Stimulated activated CD8-positive, alpha-beta memory T cell treated with anti-CD3 and anti-CD28 coated beads, Interleukin-4, amount 100 ng/mL, for 4 hours (primary cell): ENCODE measurements at regions not wholly inside any gene's neighbourhood (a gene's known extent, or its start where the extent isn't known, plus 50 kb on each side); places are given as distances from the start of the nearest gene placed in this dataset.

Source experiments
- DNase-seq, 2 donors: peaks; one replicate each; pipeline ENCODE4 v3.0.0-alpha.2; 2020; ENCODE audit warnings: low read depth in 2 of 2, low spot score in 1 of 2

DNA sequence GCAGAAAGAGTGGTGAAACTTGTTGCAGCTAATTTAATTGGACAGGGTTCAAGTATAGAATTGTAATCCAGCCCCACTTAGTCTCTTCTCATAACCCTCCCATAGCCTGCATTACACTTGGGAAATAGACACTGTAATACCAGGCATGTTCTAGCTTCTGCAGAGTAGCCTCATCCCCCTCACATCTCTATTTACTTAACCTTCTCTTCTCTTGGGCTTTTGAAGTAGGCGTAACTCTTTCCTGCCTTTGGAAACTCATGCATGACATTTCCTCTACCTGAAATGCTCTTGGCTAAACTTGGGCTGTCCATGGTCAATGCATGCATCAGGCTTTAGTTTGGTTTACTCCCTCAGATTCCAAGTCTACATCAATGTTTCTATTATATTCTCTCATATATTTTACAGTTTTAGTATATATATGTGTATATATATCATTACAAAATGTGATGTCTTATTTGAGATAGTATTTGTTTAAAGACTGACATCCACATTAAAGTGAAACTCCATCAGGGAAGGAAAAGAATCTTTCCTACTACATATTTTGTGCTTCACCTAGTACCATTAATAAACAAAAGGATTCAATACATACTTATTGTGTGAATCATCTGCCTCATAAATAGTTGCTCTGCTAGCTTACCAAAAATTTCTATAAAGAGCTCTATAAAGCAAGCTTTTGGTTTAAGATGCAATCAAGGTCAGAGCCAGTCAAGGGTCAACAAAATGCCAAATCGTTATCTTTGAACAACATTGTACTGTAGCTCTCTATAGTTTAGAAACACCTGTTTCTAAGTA is 1158.0 kb downstream of the MAT2B start:
- DNase-seq = no peak

DNA sequence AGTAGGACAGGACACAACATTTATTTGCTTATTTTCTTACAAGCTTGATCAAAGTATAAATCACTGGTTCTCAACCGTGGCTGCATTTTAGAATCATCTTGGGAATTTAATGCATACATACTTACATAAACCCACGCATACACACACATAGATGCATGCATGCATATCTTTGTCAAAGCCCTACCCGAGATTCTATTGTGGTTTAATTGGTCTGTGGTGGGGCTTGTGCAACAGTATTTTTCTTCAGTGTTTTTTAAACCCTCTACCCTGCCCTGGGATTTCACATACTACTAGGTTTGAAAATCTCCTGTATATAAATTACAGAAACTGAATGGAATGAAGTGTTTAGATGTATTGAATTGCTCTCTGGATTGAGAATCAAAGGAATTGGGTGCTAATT is 1166.2 kb downstream of the MAT2B start:
- no peak for DNase-seq

- no peak for DNase-seq
These were observed 1166.8 kb downstream of the MAT2B start for GRCh38 chr5:164672205-164672604.

DNA sequence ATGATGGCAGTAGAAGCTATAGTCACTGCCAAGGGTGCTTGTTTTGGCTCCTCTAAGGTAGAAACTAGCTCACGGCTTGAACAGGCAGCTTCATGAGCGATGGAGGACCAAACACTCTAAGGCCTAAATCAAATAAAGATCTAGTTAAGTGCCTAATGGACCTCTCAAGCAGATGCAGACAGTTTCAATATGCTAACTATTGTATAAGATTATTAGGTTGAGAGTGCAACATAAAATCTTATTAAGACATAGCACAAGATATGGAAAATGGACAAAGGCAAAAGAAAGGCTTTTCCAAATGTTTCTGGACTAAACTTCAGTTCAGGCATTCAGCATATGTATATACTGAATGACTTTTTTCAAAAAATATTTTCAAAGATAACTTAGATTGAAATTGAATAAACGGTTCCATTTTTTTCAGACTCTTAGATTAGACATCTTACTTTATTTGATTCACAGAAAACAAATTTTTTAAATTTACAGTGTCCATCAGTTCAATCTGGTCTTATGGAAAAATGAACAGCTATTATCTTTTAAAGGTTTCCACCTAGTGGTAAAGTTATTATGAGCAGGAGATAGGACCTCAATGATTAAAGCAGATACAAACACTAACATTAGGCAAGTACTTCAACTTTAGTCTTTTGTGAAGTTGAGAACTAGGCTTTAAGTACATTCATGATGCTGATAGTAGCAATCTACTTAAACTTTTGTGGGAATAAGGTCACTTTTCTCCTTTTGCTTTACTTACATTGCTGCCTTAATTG is 1167.7 kb downstream of the MAT2B start:
- no peak for DNase-seq

DNA sequence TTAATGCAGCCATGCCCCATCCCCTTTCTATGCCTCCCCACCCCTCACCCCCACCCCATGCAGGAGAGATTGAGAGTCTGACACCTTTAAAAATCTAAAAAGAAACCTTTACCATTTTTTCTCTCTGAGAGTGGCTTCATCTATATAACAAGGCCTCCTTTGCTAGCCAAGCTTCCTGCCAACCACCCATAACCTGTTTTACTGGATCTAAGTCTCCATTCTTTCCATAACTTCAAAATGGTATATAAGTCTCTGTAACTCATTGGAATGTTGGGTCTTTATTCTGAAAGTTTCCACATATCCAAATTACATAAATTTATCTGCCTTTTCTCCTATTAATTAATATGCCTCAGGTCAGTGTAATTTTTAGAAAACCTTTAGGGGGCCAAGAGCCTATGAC is 1174.0 kb downstream of the MAT2B start:
- DNase-seq = no peak

DNA sequence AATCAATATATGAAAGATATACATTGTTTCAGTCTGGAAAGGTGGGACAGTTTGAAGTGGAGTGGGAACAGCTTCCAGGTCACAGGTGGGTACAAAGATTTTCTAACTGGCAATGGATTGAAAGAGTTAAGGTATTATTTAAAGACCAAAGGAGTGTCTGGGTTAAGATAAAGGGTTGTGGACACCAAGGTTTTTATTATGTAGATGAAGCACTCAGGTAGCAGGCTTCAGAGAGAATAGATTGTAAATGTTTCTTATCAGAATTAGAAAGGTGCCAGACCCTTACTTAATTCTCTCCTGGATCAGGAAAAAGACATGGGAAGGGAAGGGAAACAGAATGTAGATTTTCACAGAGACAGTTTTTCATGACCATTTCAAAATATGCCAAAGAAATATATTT is 1174.8 kb downstream of the MAT2B start:
- DNase-seq = no peak

DNA sequence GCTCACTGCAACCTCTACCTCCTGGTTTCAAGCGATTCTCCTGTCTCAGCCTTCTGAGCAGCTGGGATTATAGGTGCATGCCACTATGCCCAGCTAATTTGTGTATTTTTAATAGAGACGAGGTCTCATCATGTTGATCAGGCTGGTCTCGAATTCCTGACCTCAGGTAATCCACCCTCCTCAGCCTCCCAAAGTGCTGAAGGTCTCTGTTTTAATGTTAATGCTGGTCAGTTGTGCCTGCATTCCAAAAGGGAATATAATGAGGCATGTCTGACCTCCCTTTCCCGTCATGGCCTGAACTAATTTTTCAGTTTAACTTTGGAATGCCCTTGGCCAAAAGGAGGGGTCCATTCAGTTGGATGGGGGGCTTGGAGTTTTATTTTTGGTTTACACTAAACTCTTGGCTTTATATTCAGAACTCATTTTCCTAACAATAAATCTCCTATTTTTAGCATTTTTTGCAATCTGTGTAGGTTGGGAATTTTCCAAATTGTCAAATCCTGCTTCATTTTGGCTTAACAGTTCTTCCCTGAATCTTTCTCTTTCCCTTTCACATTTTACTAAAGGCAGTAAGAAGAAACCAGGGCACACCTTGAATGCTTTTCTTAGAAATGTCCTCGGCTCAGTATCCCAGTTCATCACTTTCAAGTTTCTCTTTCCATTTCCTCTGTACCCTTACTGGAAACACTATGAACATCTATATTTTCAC is 1175.5 kb downstream of the MAT2B start:
- DNase-seq = no peak

GRCh38 chr5:164687391-164687790 is 1182.0 kb downstream of the MAT2B start:
- DNase-seq = no peak

DNA sequence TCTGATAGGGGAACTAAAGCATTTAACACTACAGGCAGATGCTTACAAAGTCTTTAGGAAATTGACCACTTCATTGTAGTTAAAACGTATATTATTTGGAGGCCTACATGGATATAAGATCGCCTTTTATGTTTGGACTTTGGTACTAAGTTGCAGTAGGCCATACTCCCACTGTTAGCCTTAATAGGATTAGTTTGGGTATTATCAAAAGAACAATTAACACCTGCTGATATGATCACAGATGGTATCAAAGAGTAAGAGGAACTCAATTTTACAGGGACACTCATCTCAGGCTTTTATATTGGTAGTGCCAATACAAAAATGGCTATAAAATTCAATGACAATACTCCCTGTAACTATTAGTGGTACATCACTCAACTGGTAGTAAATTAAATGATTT is 1183.0 kb downstream of the MAT2B start:
- DNase-seq = no peak

DNA sequence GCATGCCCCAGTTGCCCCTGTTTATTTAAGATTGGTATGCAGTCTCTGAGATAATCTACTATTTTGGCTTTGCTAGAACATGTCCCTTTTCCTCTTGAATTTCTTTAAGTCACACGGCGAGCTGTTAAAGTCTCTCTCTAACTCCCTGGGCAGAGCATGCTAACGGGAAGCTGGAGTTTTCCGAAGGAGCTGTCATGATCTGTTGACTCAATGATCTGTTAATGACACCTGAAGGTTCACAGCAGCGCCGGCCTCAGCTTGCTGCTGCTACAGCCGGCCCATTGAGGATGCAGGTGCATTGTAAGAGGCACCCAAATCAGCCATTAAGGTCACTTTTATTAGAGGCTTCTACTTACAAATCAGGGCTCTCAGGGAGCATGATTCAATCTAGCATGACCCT is 1203.4 kb downstream of the MAT2B start:
- DNase-seq = no peak

DNA sequence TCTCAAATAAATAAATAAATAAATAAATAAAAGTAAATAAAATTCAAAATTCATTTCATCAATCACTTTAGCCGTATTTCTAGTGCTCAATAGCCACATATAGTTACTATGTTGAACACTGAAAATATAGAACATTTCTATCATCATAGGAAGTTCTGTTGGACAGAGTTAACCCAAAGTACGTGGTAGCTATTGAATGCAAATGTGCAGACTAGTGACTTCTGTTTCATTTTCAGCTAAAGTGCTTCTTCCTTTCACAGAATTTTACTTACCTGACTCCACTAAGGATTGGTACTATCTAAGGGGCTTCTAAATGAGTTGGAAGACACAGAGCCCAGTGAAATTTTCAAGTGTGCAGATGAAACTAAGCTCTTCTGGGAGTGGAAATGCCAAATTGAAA is 1208.3 kb downstream of the MAT2B start:
- no peak for DNase-seq

DNA sequence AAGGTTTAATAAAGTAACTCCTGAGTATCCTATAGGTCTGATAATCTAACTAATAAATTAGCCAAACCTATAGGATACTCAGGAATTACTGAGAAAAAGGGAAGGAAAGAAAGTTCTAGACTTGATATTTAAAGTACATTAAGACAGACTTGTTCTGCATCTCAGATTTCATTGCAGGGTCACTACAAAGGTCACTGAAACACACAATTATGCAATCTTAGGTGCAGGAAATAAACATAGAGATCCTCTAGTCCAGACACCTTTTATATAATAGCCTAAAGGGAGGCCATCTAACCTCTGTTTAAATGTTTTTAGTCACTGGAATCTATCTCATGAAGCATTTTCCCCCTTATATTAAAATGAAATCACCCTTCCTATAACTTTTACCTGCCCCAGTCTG is 1215.7 kb downstream of the MAT2B start:
- no peak for DNase-seq

- DNase-seq = no peak
These were observed 1216.2 kb downstream of the MAT2B start for GRCh38 chr5:164721656-164722055.

DNA sequence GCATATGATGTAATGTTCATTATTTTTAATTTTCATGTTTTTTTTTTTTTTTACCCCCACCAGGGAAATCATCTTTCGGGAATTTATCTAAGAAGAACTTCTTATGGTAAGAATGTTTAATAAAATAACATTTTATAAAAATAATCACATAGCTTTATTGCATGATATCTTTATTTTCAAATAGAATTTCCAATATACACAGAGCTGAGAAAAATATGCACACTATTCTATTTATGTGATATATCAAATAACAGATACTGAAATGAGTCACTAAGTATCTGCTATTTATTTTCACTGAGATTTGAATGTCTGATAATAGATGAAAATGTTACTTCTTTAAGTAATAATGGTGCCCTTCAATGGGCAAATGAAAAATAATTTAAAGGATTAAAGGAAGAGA is 1217.3 kb downstream of the MAT2B start:
- DNase-seq = no peak

- no peak for DNase-seq
These were observed 1221.6 kb downstream of the MAT2B start for GRCh38 chr5:164727012-164727411.

- no peak for DNase-seq
These were observed 1223.3 kb downstream of the MAT2B start for GRCh38 chr5:164728733-164729132.

GRCh38 chr5:164735334-164735733 is 1229.9 kb downstream of the MAT2B start:
- DNase-seq = no peak

DNA sequence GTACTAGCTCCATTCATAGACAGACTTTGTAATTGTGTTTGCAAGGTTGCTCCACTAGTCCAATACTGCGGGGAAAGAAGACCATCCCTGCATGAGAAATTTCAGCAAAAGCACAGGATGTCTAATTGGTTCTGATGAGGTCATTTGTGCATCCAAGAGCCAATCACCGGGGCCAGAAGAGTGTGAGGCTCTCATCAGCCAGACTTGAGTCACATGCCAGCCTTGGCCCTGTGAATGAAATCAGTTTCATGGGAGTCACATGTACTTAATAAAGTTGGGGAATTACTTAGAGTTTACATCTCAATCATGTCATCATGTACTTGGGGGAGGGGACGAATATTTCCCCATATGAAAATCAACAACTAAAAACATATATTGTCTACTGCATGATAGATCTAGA is 1236.0 kb downstream of the MAT2B start:
- no peak for DNase-seq

DNA sequence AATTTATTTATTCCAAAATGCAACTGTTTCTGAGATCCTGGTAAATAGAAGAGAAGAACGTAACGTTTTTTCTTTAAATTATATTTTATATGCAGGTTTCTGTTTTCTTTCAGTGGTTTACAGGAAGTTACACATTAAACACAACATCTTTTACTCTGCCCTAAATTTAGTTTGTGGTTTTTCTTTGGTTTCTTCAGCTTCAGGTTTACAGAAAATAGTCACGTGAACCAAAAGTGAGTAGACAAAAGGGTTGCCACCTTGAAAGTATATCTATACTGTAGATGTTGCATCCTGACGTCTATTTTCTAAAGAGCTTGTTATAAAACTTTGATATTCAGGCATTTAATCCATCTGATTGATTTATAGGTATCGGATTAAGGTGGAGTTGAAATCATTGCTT is 1236.6 kb downstream of the MAT2B start:
- no peak for DNase-seq

DNA sequence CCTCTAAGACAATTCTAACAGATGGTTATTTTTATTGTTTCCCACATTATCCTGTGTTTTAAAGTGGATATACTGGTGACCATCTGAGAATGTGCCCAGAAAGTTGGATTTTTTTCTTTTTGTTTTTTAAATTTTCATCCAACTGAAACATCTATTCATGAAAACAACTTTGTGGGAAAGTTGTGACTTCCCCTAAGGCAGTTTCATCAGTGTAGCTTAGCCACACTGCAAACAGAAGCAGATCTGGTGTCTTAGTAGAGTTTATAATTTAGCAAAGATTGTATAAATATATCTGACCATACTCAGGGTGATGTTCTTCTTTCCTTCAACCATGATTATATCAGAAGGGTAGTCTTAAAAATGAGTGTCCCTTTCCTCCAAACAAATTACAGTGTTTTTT is 1241.3 kb downstream of the MAT2B start:
- no peak for DNase-seq

GRCh38 chr5:164747371-164747770 is 1242.0 kb downstream of the MAT2B start:
- DNase-seq = no peak

GRCh38 chr5:164748861-164749260 is 1243.4 kb downstream of the MAT2B start:
- DNase-seq = no peak
